ENCODE measurements at regions not wholly inside any gene's neighbourhood (a gene's known extent, or its start where the extent isn't known, plus 50 kb on each side); places are given as distances from the start of the nearest gene placed in this dataset.

DNA sequence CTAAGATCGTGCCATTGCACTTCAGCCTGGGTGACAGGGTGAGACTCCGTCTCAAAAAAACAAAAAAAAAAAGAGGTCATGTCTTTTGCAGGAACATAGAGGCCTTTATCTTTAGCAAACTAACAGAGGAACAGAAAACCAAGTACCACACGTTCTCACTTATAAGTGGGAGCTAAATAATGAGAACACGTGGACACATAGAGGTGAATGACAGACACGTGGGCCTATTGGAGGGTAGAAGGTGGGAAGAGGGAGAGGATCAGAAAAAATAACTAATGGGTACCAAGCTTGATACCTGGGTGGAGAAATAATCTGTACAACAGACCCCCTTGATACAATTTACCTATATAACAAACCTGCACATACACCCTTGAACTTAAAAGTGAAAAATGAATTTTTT, 401.4 kb upstream of the NAALADL2 start:
- H3K79me2 ChIP-seq (ENCODE audit: control insufficient read depth, insufficient read depth, low read length), result no peaks in the 10 kb centered on the region
- dilution Hi-C loops (cut with MboI; ENCODE audit: extremely low pct_ligation_motif_present, low sequenced_read_pairs), result no loop called here
- no peak overlapping the region for H3K9ac ChIP-seq (ENCODE audit: control insufficient read depth, extremely low read depth, insufficient read depth, low read length)
- no peaks in the 10 kb centered on the region for H3K9me1 ChIP-seq (ENCODE audit: control insufficient read depth, extremely low read depth, insufficient read depth, low read length)
- no peak overlapping the region for H3K4me3 ChIP-seq (ENCODE audit: control insufficient read depth in 2 of 3, extremely low read depth in 1 of 3, insufficient read depth in 2 of 3, low read depth in 1 of 3, low read length in 3 of 3)
- H3K27me3 ChIP-seq (ENCODE audit: control insufficient read depth, extremely low read depth, insufficient read depth, low read length), result no peaks in the 10 kb centered on the region
- no peaks in the 10 kb centered on the region for H4K20me1 ChIP-seq (ENCODE audit: control insufficient read depth, extremely low read depth, insufficient read depth, low read length)
- H2AFZ ChIP-seq (ENCODE audit: control insufficient read depth, low read length), result no peak overlapping the region
- no peak overlapping the region for H3K27ac ChIP-seq (ENCODE audit: control insufficient read depth, insufficient read depth, low read length)
- DNase-seq (ENCODE audit: low read depth, low spot score) (no peak), FAIRE-seq (no peak)
- H3K4me2 ChIP-seq (ENCODE audit: control insufficient read depth, extremely low read depth, insufficient read depth, low read depth, low read length), result no peak overlapping the region
- no peaks in the 10 kb centered on the region for H3K4me1 ChIP-seq (ENCODE audit: control insufficient read depth, extremely low read depth, insufficient read depth, low read length)
- H3K36me3 ChIP-seq (ENCODE audit: control insufficient read depth in 2 of 2, extremely low read depth in 1 of 2, insufficient read depth in 2 of 2, low read length in 2 of 2), result no peaks in the 10 kb centered on the region
- TF ChIP-seq, protein P1, sequence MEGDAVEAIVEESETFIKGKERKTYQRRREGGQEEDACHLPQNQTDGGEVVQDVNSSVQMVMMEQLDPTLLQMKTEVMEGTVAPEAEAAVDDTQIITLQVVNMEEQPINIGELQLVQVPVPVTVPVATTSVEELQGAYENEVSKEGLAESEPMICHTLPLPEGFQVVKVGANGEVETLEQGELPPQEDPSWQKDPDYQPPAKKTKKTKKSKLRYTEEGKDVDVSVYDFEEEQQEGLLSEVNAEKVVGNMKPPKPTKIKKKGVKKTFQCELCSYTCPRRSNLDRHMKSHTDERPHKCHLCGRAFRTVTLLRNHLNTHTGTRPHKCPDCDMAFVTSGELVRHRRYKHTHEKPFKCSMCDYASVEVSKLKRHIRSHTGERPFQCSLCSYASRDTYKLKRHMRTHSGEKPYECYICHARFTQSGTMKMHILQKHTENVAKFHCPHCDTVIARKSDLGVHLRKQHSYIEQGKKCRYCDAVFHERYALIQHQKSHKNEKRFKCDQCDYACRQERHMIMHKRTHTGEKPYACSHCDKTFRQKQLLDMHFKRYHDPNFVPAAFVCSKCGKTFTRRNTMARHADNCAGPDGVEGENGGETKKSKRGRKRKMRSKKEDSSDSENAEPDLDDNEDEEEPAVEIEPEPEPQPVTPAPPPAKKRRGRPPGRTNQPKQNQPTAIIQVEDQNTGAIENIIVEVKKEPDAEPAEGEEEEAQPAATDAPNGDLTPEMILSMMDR (optimal IDR thresholded peaks at IDR 0.05 in 1 of 3, IDR thresholded peaks at IDR 0.05 in 1 of 3, conservative IDR thresholded peaks at IDR 0.05 in 1 of 3; ENCODE audit: extremely low read depth in 1 of 3, insufficient read depth in 2 of 3, low read length in 3 of 3), result no peak
- TF ChIP-seq EZH2 (IDR thresholded peaks at IDR 0.05; ENCODE audit: low read length), result no peak
- H3K9me3 ChIP-seq (ENCODE audit: control insufficient read depth, low read depth, low read length), result no peaks in the 10 kb centered on the region

DNA sequence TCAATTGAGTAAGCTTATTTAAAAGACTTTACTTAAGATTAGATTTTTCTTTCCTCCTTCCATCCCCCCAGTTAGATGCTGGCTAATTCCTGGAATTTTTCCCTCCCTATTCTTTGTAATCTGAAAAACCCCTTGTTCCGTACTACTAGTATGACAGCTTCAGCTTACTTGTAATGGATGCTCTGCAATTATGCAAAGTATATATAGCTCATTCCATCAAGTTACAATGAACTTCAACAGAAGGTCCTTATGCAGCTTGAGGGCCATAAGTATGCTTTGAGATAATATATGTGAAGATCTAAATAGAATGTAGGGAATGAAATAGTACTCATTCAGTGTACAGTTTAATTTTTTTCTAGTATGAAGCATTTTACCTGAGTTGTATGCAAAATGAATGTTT, 398.3 kb upstream of the NAALADL2 start:
- Histone ChIP-seq H3K27me3 (ENCODE audit: control insufficient read depth, extremely low read depth, insufficient read depth, low read length) (no peaks in the 10 kb centered on the region), H3K4me1 (ENCODE audit: control insufficient read depth, extremely low read depth, insufficient read depth, low read length) (no peaks in the 10 kb centered on the region), H2AFZ (ENCODE audit: control insufficient read depth, low read length) (no peak overlapping the region), H3K36me3 (ENCODE audit: control insufficient read depth in 2 of 2, extremely low read depth in 1 of 2, insufficient read depth in 2 of 2, low read length in 2 of 2) (no peaks in the 10 kb centered on the region), H3K79me2 (ENCODE audit: control insufficient read depth, insufficient read depth, low read length) (no peaks in the 10 kb centered on the region), H3K9me3 (ENCODE audit: control insufficient read depth, low read depth, low read length) (no peaks in the 10 kb centered on the region), H4K20me1 (ENCODE audit: control insufficient read depth, extremely low read depth, insufficient read depth, low read length) (no peaks in the 10 kb centered on the region), H3K9me1 (ENCODE audit: control insufficient read depth, extremely low read depth, insufficient read depth, low read length) (no peaks in the 10 kb centered on the region), H3K4me2 (ENCODE audit: control insufficient read depth, extremely low read depth, insufficient read depth, low read depth, low read length) (no peak overlapping the region), H3K4me3 (ENCODE audit: control insufficient read depth in 2 of 3, extremely low read depth in 1 of 3, insufficient read depth in 2 of 3, low read depth in 1 of 3, low read length in 3 of 3) (no peak overlapping the region), H3K27ac (ENCODE audit: control insufficient read depth, insufficient read depth, low read length) (no peak overlapping the region), H3K9ac (ENCODE audit: control insufficient read depth, extremely low read depth, insufficient read depth, low read length) (no peak overlapping the region)
- TF ChIP-seq, protein P1 (optimal IDR thresholded peaks at IDR 0.05 in 1 of 3, IDR thresholded peaks at IDR 0.05 in 1 of 3, conservative IDR thresholded peaks at IDR 0.05 in 1 of 3; ENCODE audit: extremely low read depth in 1 of 3, insufficient read depth in 2 of 3, low read length in 3 of 3), result no peak
- TF ChIP-seq EZH2 (IDR thresholded peaks at IDR 0.05; ENCODE audit: low read length), result no peak
- FAIRE-seq (no peak), DNase-seq (ENCODE audit: low read depth, low spot score) (no peak)
- dilution Hi-C loops (cut with MboI; ENCODE audit: extremely low pct_ligation_motif_present, low sequenced_read_pairs), result no loop called here

All from keratinocyte (primary cell).